Endodermal cell (in vitro differentiated cells): ENCODE measurements at regions not wholly inside any gene's neighbourhood (a gene's known extent, or its start where the extent isn't known, plus 50 kb on each side); places are given as distances from the start of the nearest gene placed in this dataset.

Experiments
- DNase-seq: peaks from one replicate; pipeline ENCODE4 v3.0.0-alpha.2; 2017
- H3K27ac ChIP-seq: 2 replicates; pipeline ENCODE4 v1.5.1; 2013; ENCODE audit warnings: mild to moderate bottlenecking, low read depth, low read length, moderate library complexity
- H3K27me3 ChIP-seq: 2 replicates; pipeline ENCODE4 v1.6.1; 2013; ENCODE audit warnings: mild to moderate bottlenecking, low read length, moderate library complexity; ENCODE audit not compliant: insufficient read depth, control insufficient read depth, poor library complexity, severe bottlenecking
- H3K36me3 ChIP-seq: 2 replicates; pipeline ENCODE4 v1.7.0; 2013; ENCODE audit warnings: mild to moderate bottlenecking, low read length, moderate library complexity; ENCODE audit not compliant: control insufficient read depth, insufficient read depth
- H3K4me1 ChIP-seq: one replicate; pipeline ENCODE4 v1.7.0; 2013; ENCODE audit warnings: low read length; ENCODE audit not compliant: control insufficient read depth, insufficient read depth
- H3K4me3 ChIP-seq: 2 replicates; pipeline ENCODE4 v1.5.1; 2013; ENCODE audit warnings: mild to moderate bottlenecking, low read length, moderate library complexity
- H3K9ac ChIP-seq: 2 replicates; pipeline ENCODE4 v1.6.1; 2013; ENCODE audit warnings: mild to moderate bottlenecking, low read length, moderate library complexity; ENCODE audit not compliant: poor library complexity, severe bottlenecking; ENCODE audit errors: extremely low read depth
- H3K9me3 ChIP-seq: 2 replicates; pipeline ENCODE4 v1.6.1; 2013; ENCODE audit warnings: mild to moderate bottlenecking, low read length, moderate library complexity; ENCODE audit not compliant: control insufficient read depth
- H3K27ac Mint-ChIP-seq: 2 replicates; pipeline ENCODE4 v1.8.0; 2020; ENCODE audit warnings: mixed read lengths
- H3K27me3 Mint-ChIP-seq: 2 replicates; pipeline ENCODE4 v1.8.0; 2021; ENCODE audit warnings: mild to moderate bottlenecking, mixed read lengths; ENCODE audit not compliant: insufficient read depth
- H3K36me3 Mint-ChIP-seq: 2 replicates; pipeline ENCODE4 v1.8.0; 2020; ENCODE audit warnings: low read depth, mixed read lengths
- H3K4me1 Mint-ChIP-seq: 2 replicates; pipeline ENCODE4 v1.8.0; 2020; ENCODE audit warnings: mixed read lengths
- H3K4me3 Mint-ChIP-seq: 2 replicates; pipeline ENCODE4 v1.8.0; 2020; ENCODE audit warnings: mild to moderate bottlenecking, moderate library complexity, mixed read lengths
- H3K9me3 Mint-ChIP-seq: 2 replicates; pipeline ENCODE4 v1.8.0; 2020; ENCODE audit warnings: mild to moderate bottlenecking, mixed read lengths
- WGBS, 2 experiments: methylation state at CpG; one replicate each; pipeline versions ENCODE4 v1.1.5 to v1.1.7; 2013; ENCODE audit warnings: missing lambda C conversion rate in 2 of 2, mixed read lengths in 1 of 2; ENCODE audit not compliant: insufficient coverage in 1 of 2, insufficient read length in 1 of 2; 5-methylcytosine and 5-hydroxymethylcytosine counted together
- TF ChIP-seq, protein P1 (sequence below): fragments of 200-600 bp; sonication (generic); conservative IDR thresholded peaks from 2 replicates; pipeline ENCODE4 v1.5.0; 2021; ENCODE audit warnings: antibody characterized with exemption, mild to moderate bottlenecking

DNA sequence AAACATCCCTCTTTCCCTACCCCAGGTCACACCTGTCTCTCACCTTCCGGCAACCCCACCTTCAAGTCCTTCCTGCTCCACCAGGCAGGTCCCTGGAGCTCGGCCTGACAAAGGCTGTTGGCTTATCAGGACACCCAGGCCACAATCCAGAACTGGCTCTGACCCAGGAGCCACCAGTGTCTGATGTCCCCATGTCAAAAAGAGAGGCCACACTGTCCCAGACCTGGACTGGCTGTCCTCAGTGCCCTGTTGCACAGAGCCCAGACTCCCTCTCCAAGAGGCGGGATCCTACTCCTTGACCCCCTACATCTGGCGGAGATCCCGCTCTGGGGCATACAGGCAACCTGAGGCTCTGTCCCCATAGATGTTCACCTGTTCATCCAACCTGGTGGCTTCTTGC, 116.0 kb downstream of the MN1 start:
- H3K4me1 Mint-ChIP-seq = peaks cover 18% of the 10 kb centered on the region
- Histone ChIP-seq H3K9ac (no peak overlapping the region), H3K27me3 (no peaks in the 10 kb centered on the region), H3K4me1 (no peaks in the 10 kb centered on the region), H3K4me3 (no peak overlapping the region), H3K27ac (no peak overlapping the region), H3K36me3 (no peaks in the 10 kb centered on the region), H3K9me3 (no peaks in the 10 kb centered on the region)
- no peak overlapping the region for H3K4me3 Mint-ChIP-seq
- no peak for DNase-seq
- H3K36me3 Mint-ChIP-seq = peaks cover 15% of the 10 kb centered on the region
- H3K27me3 Mint-ChIP-seq = no peaks in the 10 kb centered on the region
- TF ChIP-seq, protein P1, sequence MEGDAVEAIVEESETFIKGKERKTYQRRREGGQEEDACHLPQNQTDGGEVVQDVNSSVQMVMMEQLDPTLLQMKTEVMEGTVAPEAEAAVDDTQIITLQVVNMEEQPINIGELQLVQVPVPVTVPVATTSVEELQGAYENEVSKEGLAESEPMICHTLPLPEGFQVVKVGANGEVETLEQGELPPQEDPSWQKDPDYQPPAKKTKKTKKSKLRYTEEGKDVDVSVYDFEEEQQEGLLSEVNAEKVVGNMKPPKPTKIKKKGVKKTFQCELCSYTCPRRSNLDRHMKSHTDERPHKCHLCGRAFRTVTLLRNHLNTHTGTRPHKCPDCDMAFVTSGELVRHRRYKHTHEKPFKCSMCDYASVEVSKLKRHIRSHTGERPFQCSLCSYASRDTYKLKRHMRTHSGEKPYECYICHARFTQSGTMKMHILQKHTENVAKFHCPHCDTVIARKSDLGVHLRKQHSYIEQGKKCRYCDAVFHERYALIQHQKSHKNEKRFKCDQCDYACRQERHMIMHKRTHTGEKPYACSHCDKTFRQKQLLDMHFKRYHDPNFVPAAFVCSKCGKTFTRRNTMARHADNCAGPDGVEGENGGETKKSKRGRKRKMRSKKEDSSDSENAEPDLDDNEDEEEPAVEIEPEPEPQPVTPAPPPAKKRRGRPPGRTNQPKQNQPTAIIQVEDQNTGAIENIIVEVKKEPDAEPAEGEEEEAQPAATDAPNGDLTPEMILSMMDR = no peak
- no peaks in the 10 kb centered on the region for H3K9me3 Mint-ChIP-seq
- WGBS, 2 experiments = 94 to 95% methylated on average over 3 to 5 of the region's 5 CpGs
- peak overlapping the region; percentile 10 for H3K27ac Mint-ChIP-seq

DNA sequence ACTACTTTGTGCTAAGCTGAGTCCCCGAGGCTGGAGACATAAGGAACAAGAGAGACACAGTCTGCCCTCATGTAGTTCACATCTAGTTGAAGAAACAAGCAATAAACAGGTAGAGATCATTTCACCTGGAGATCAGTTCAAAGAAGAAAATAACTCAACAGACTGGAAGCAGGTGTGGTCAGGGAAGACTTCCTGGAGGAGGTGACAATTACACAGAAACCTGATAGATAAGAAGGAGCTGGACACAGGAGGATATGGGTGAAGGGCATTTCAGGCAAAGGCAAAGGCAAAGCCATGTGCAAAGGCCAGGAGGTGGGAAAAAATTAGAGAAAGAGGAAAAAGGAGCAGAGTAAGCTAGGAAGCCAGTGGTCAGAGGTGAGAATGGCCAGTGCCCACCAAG, 115.6 kb downstream of the MN1 start:
- Histone ChIP-seq H3K4me1 (no peaks in the 10 kb centered on the region), H3K9ac (no peak overlapping the region), H3K27me3 (no peaks in the 10 kb centered on the region), H3K4me3 (no peak overlapping the region), H3K36me3 (no peaks in the 10 kb centered on the region), H3K27ac (no peak overlapping the region), H3K9me3 (no peaks in the 10 kb centered on the region)
- TF ChIP-seq, protein P1 = no peak
- DNase-seq = no peak
- WGBS, 2 experiments = 86% methylated on average over 1 of the region's 1 CpG; no CpG with 5 or more reads in 1 of the 2 experiments
- no peak overlapping the region for H3K4me3 Mint-ChIP-seq
- peaks cover 13% of the 10 kb centered on the region for H3K4me1 Mint-ChIP-seq
- H3K27ac Mint-ChIP-seq = peak overlapping the region; percentile 10
- H3K27me3 Mint-ChIP-seq = no peaks in the 10 kb centered on the region
- H3K36me3 Mint-ChIP-seq = peaks cover 15% of the 10 kb centered on the region
- no peaks in the 10 kb centered on the region for H3K9me3 Mint-ChIP-seq

DNA sequence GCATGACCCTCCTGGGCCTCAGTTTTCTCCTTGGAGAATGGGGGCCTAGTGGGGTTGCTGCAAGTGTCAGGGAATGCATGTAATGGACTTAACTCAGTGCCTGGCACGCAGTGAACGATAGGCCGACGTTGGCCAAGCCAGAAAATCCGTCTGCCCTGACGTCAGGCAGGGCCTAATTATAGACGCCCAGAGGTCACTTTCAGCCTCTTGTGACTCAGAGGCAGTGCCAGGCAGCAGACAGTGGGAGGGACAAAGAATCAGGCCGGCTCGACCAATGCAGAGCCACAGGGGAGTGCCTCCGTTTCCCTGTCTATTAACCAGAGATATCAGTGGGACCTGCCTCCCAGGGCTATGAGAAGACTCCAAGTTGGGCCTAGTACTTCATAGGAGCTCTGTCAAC, 115.0 kb downstream of the MN1 start:
- H3K27ac ChIP-seq = no peak overlapping the region
- Mint-ChIP-seq H3K4me1 (peaks cover 8% of the 10 kb centered on the region), H3K36me3 (peaks cover 15% of the 10 kb centered on the region), H3K9me3 (no peaks in the 10 kb centered on the region), H3K27ac (no peak overlapping the region), H3K4me3 (no peak overlapping the region), H3K27me3 (no peaks in the 10 kb centered on the region)
- WGBS, 2 experiments = 66 to 83% methylated on average over 10 of the region's 10 CpGs
- H3K36me3 ChIP-seq = no peaks in the 10 kb centered on the region
- no peak overlapping the region for H3K9ac ChIP-seq
- no peak for DNase-seq
- H3K27me3 ChIP-seq = no peaks in the 10 kb centered on the region
- no peaks in the 10 kb centered on the region for H3K4me1 ChIP-seq
- H3K4me3 ChIP-seq = no peak overlapping the region
- TF ChIP-seq, protein P1 = no peak
- no peaks in the 10 kb centered on the region for H3K9me3 ChIP-seq
